Activated T-helper 1 cell treated with anti-CD3 and anti-CD28 coated beads, Interleukin-2, amount 50 U/mL, for 16 hours (primary cell): ENCODE measurements at regions not wholly inside any gene's neighbourhood (a gene's known extent, or its start where the extent isn't known, plus 50 kb on each side); places are given as distances from the start of the nearest gene placed in this dataset.
"Not testable (repeated sequence)": the region's sequence is repeated elsewhere in the genome, so short reads cannot be mapped to it uniquely, and the experiment has no call there.

Source experiments
- DNase-seq, 2 donors: peaks; one replicate each; pipeline ENCODE4 v3.0.0-alpha.2; 2020; ENCODE audit warnings: low read depth in 1 of 2, low spot score in 1 of 2

DNA sequence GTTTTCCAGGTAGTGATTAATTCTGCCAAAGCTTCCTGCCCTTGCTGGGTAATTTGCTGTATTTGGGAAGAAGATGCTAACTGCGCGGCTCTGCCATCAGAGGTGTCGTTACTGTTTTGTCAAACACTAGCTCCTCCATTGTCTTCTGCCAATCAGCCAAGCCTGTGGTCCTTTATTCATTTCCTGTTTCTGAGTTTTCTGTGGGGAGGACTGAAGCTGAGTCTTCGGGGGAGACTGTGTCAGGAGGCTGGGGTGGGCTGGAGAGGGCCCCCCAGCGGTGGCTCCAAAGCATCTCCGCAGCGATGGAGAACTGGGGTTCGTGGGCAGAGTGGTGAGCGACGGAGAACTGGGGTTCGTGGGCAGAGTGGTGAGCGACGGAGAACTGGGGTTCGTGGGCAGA lies 322.9 kb upstream of the B3GAT1 start:
- no peak for DNase-seq

DNA sequence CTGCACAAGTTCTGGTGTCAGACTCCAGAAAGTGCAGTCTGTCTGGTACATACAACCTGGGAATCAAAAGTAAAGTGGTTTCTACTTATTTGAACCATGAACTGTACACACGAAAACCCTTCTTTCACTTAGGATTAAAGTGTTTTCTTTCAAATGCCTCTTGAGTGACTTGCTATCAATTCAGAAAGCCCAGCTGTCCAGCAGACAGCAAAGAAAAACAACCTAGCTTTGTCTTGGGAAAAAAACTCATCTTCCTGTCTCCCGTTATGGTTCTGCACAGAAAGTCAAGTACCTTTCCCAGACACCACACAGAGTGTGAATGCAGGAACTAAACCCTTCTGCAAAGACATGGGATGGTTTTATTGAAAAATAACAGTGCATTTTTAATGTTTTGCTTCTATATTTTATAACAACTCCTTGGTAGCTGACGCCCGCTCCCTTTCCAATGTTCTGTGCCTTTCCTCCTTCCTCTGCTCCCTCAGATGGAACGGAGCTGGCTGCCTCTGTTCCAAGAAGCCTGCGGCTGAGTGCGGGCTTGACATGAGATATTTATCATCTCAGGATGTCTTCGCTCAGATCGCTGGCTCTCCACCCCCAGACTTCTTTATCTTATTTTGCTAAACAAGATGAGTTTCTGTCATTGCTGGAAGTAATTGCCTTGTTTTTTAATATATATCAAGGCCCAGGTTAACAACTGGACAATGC lies 322.3 kb upstream of the B3GAT1 start:
- DNase-seq: no peak

DNA sequence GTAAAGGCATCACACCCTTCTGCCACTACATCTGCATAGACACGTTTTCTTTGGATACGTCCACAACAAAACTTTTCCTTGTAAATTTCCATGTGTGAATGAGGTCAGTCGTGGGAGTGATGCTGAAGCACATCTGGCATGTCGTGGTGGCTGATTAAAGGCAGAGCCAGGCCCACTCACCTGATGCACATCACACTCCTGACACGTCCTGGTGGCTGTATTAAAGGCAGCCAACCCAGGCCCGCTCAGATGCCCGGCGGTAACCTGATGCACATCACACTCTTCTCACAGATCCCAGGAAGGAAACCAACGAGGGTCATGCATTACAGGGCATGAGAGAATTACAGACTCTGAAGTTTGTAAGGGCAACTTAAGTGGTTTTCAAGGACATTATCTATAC lies 321.6 kb upstream of the B3GAT1 start:
- DNase-seq: no peak

DNA sequence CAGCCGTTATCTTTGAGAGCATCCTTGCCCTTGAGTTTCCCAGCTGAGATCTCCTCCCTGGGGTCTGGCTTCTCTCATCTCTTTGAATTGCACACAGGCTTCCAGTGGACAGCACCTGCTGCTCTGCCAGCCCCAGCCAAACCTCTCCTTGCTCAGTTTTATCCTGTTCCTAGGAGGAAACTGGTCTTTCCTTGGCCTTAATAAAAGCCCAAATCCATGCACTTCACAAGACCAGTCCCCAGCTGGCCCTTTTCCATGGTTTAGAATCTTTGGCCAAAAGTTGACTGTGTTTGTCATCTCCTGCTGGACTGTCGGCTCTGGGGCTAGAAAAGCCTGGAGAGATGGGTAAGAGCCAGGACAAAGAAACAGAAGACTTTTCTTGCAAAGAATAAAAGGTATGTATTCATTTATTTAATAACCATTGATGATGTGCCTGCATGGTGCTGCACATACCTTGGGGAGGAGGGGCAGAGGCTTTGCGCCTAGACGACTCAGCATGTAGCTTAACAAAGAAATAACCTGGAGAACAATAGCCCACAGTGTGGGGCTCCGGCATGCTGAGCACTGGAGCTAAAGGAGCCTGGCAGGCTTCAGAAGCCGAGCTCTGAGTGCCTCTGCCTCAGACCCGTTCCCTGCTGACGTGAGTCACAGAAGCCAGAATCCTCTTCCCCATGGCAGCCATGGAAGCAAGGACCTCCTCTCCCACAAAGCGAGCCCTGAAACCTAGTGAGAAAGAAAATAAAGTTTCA lies 319.3 kb upstream of the B3GAT1 start:
- DNase-seq: no peak

DNA sequence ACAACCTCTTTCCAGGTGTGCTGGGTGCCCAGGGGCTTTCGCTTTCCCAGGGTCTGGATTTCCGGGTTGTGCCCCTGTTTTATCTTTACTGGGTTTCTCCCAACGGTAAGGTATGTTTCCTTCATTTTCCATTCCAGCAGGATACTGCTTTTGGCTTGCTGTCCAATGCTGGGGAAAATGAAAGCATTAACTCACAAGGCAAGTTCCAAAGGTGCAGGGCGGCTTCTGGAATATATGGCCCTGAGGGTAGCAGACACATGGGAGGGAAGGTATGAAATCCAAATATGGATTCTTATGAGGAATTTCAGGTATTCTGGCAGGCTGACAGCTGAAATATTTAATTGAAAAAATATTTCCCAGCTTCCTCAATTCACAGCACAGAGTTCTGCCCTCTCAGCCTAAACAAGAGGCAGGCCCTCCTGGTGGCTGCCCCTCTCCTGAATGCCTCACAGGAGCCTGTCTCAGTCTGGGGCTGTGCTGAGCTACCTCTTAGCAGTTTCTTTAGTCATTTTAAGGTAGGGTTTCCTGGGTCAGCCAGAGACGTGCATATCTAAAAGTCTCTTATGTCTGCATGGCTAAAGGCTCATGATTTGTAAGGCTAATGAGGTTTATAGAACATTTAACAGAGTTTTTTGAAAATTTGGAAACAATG lies 318.6 kb upstream of the B3GAT1 start:
- no peak for DNase-seq

DNA sequence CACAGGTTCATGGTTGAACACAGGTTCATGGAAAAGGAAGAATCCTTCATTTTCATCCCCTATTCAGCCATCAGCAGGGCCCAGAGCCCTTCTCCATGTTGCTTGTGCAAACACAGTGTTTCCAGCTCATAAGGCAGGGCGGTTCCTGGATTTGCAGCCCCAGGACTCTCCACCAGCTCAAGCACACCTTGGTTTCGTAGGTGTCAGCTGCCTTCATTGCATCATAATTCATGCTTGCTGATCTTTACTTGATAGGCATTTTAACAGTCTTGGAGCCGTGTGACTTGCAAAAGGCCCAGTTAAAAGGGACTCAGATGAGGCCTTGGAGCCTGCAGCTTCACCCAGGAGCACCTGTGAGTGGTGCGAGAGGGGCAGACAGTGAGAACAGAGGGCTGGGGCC lies 318.1 kb upstream of the B3GAT1 start:
- no peak for DNase-seq

DNA sequence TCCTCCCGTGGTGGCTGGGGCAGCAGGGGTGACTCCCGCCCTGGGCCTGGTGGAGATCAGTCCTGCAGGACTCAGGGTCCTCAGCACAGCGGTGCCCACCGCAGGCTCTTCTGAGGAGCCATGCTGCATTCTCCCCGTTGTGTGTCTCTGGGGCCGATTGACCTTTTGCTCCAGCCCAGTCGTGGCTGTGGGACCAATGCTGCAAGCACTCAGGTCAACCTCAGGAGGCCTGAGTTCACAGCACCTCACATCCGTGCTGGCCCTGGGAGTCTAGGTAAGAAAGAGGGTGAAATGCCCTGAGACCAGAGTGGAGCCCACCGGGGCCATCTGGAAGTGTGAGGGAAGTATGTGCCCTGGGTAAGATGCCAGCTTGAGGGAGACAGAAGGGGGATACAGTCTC lies 316.1 kb upstream of the B3GAT1 start:
- no peak for DNase-seq

DNA sequence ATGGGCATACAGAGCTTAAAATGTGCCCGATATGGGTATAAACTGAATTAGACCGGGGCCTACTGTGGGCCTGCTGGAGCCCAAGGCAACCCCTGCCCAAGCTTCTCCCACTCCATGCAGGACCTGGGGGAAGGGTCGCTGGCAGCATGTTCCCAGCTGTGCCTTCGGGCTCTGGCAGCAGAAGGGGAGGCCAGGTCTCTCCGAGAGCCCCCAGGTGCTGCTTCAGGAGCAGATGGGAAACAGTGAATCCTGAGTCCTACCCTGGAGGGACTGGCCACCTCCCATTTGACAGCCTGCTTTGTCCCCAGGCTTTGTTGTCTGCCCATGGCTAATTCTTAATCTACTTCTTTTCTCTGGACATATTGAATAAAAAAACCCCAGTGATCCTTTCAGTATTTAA lies 315.6 kb upstream of the B3GAT1 start:
- no peak for DNase-seq

DNA sequence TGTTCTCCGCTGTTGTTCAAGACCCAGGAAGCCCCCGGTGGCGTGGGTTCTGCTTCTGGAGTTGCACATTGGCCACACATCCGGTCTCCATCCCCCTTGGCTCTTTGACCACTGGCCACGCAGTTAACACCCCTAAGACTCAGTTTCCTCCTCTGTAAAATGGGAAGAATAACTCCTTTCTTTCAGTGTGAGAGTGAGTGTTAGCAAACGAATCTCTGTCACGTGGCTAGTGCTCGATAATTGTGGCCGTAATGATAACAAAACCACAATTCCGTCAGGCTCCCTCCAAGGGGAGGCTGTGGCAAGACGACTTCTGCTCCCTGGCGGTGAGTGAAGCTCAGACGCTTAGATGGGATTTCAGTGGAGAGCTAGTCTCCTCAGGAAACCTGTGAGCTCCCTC lies 315.2 kb upstream of the B3GAT1 start:
- no peak for DNase-seq

DNA sequence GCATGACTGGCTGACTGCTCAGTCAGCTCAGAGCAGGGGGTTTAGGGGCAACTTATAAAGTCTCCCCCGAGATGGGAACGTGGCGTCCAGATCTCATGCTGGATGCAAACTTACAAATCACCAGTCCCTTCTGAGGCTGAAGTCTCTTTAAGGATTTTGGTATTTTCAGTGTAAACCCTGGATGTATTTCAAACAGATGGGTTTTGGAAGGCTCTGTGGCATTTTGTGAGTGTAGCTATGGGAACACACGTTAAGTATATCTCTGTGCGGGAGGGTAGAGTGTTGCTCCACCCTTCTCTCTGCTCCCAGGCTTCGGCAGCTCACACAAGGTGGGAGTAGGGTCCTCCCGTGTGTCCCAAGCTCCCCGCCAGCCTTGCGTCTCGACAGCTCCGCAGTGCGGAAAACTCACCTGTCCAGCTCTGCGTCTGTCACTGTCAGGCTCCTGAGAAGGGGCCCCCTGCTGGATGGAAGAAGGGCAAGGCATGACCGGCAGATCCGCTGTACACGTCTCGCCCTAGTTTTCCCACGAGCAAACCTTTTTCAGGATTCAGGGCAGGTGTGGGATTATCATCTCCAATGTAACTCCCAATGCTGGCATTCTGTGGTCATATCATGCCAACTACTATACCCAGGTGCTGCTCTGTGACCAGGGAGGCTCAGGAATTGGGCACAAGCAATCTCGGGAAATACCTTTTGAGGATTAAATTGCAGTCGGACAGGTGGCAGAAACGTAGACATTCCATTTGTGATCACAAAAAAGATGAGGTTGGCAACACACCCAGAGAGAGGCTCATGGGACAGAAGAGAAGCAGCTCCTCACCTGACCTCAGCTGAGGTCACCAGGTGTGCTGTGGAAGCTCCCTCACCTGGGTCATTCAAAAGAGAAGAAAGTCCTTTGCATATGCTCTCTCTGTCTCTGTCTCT lies 313.9 kb upstream of the B3GAT1 start:
- DNase-seq: no peak

DNA sequence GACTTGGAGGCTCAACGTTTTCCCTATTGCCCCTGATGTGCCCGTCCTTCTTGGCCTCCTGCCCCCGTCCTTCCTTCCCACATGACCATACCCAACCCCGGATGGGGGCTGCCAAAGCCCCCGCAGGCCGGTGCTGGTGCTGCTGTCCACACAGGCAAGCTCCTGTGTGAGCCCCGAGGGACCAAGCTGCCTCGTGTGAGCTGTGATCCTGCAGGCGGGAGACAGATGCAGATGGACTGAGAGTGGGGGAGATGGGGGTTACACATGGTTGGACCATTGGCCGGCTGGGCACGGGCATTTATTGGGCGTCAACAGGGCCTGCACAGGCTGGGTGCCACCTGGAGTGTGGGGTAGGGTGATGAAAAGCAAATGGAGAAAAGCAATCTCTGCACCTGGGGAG lies 313.2 kb upstream of the B3GAT1 start:
- no peak for DNase-seq

DNA sequence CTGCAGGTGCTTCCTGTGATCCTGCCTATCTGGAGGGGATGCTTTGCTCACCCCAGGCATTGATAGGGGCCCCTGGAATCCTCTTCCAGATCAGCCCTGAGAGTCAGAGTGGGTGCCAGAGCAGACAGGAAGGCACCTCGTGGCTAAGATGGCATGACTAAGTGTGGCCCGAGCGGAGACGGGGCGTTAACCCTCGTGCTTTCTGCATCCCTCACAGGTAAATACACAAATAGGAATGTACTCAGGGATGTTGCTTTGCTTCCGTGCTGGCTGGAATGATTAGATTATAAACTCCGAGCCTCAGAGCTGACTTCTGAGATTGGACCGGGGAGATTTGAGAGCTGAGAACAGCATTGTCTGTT lies 312.7 kb upstream of the B3GAT1 start:
- no peak for DNase-seq

DNA sequence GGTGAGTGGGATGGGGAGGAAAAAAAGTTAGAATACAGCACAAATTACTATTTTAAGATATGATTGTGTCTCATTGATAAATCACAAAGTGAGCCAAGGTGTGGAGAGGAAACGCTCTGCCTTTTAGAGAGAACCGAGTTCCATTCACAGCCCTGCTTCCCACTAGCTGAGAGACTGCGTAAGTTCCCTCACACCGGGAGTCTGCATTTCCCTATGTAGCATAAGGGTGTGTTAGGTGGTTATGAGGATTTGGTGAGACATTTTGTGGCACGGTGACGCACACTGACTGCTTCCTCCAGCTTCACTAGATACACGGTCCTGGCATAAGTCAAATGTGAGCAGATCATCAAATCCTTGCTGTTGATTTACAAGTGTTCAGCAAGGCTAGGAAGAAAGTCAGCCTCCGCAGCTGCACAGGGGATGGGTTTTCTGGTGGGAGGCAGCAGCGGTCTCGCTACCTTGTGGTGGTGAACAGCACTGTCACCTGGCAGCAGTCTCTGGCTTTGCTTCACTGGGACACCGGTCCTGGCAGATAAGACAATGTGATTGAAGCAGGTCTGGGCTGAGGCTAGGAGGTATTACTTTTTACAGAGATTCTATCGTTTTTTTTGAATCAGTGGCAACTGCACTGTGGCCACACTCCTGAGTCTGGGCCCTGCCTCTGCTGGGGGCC lies 312.2 kb upstream of the B3GAT1 start:
- no peak for DNase-seq

DNA sequence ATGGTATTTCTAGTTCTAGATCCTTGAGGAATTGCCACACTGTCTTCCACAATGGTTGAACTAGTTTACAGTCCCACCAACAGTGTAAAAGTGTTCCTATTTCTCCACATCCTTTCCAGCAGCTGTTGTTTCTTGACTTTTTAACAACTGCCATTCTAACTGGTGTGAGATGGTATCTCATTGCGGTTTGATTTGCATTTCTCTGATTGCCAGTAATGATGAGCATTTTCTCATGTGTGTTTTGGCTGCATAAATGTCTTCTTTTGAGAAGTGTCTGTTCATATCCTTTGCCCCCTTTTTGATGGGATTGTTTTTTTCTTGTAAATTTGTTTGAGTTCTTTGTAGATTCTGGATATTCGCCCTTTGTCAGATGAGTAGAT lies 308.6 kb upstream of the B3GAT1 start:
- not testable (repeated sequence) for DNase-seq

DNA sequence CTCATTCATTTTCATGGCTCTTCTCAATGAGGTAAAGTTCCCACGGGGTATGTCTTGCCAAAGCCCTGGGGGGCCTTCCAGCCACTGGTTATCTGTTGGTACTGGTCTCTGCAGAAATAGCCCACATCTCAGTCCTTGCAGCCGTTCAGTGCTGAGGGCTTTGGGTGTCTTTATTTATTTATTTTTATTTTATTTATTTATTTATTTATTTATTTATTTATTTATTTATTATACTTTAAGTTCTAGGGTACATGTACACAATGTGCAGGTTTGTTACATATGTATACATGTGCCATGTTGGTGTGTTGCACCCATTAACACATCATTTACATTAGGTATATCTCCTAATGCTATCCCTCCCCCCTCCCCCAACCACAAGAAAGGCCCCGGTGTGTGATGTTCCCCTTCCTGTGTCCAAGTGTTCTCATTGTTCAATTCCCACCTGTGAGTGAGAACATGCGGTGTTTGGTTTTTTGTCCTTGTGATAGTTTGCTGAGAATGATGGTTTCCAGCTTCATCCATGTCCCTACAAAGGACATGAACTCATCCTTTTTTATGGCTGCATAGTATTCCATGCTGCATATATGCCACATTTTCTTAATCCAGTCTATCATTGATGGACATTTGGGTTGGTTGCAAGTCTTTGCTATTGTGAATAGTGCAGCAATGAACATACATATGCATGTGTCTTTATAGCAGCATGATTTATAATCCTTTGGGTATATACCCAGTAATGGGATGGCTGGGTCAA lies 308.1 kb upstream of the B3GAT1 start:
- not testable (repeated sequence) for DNase-seq

DNA sequence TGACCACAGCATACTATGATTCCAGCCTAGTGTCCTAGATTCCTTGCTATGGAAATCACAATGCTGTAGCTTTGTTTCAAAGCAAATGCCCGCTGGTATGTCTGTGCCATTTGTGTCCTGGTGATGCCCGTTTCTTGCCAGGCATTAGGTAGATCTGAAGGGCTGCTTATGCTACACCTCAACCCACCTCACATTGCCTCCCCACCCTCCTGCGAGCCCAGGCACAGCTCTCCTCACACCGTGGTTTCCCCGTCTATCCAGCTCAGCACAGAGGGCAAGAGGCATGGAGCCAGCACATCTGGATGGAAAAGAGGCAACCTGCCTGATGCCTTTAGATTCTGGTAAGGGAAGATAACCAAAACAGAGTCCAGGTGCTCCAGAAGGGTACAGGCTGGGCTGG lies 307.4 kb upstream of the B3GAT1 start:
- no peak for DNase-seq

DNA sequence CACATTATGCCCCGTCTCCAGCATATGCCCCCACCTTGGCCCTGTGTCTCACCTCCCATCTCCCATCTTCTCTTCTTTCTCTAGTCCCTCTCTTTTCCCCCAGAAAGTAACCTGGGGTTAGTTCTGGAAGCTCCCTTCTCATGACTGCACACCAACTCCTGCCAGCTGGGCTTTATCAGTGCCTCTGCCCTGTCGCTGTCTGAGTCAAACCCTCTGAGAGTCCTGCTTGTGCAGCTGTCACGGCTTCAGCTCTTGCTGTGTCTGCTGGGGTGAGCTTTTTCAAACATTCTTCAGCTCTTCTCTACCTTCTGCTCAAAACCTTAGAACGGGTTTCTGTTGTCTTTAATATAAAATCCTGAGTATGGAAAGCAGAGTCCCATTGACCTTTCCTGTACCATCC lies 304.5 kb upstream of the B3GAT1 start:
- DNase-seq: no peak

DNA sequence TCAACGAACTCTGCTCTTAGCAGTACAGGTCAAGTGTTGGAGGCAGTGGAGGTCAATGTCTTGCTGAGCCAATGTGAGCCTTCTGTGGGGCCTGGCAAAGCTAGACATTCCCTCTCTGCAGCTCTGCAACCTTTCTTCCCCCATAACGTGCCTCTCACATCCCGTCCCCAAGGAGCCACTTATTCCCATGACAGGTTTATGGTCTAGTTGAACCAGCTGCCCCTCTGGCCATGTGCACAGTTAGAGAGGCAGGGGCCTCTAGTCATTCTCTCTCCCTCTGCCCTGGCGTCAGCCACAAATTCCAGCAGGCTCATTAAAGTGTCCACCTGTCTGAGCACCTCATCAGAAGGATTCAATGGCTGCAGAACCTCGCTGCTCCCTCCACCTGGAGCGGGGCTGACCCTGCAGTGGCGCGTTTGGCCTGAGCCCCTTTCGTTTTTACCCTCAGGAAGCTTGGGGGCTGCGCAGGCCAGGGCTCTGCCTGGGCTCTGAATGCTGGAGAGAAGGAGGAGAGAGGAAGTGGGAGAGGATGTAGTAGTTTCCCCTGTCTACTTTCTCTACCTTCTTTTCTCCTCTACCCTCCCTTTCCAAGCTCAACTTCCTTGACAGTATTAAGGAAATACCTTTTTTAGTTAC lies 302.1 kb upstream of the B3GAT1 start:
- no peak for DNase-seq

DNA sequence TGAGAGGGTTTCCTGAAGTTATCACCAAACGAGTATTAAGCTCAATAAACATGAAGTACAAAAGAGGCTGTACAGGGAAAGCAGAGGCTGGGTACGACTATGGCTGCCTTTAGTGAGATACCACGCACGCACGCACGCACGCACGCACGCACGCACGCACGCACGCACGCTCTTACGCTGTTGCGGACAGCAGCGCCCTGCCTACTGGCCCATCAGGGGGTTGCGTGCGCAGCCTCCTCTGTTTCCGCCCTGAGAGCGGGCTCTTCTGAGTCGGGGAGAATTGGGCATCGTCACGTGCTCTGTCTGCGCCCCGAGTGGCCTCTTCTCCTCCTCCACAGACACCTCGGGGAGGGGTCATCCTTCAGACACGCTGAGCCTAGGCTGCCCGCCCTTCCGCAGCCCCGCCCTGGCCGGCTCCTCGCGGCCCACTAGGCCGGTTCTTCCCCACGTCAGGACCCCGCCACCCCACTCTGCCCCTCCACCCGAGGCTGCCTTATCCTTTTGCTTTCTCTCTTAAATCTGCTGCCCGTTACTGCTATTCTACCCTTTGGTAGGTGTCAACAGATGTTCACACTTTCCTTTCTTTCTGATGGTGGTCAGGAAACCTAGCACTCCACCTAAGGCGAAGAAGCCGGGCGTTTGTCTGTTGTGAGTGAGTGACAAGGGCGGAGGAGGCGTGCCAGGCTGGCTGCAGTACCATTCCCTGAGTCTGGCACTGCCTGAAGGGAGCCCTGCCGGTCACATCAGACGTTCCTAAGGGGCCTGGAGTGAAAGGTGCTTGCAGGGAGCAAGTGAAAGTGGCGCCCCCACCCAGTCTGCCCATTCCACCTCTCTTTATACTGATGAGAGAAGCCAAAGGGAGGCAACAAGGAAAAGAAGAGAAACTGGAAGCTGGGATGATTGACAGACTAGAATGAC lies 300.4 kb upstream of the B3GAT1 start:
- DNase-seq: no peak
